HCT116 (cell line): ENCODE measurements at regions not wholly inside any gene's neighbourhood (a gene's known extent, or its start where the extent isn't known, plus 50 kb on each side); places are given as distances from the start of the nearest gene placed in this dataset.

Source experiments
- ATAC-seq: fragments of 200-7000 bp; cut with Tn5 transposase; 2 replicates; pipeline ENCODE4 v1.9.1; 2020; ENCODE audit warnings: mild to moderate bottlenecking, moderate library complexity
- BruUV-seq: library from RNA; stranded (reverse); fragments of 400-500 nt; replicated peaks from 2 replicates; lab custom pipeline; 2021; lab: Mats Ljungman, UMichigan
- CTCF ChIA-PET: fragments of 300-600 bp; sonication (Branson Sonifier 250); formaldehyde crosslinking; loops from one replicate; lab custom pipeline; 2021; ENCODE audit warnings: antibody characterized with exemption; lab: Charles Lee
- POLR2A ChIA-PET: fragments of 300-600, 350-600 bp; sonication (Branson Sonifier 250); formaldehyde crosslinking; loops from one replicate; lab custom pipeline; 2021; ENCODE audit warnings: antibody characterized with exemption; lab: Charles Lee
- RAD21 ChIA-PET, 2 experiments: fragments of 300-600 bp; sonication (Branson Sonifier 250); formaldehyde crosslinking; loops; one replicate each; lab custom pipeline; 2023; ENCODE audit warnings: low total read pairs in 2 of 2; ENCODE audit not compliant: uncharacterized antibody in 2 of 2, unreplicated experiment in 2 of 2, low non-redundant PET in 1 of 2; lab: Charles Lee
- DNase-seq: peaks from one replicate; pipeline ENCODE4 v3.0.0-alpha.2; 2010; ENCODE audit warnings: low read depth, low spot score
- H2AFZ ChIP-seq: fragments of 200-600 bp; shearing (Covaris generic), sonication (generic); 2 replicates; pipeline ENCODE4 v1.6.1; 2017; ENCODE audit warnings: low read depth, mixed run types, mixed read lengths, antibody characterized with exemption, low read length; ENCODE audit not compliant: poor library complexity, severe bottlenecking
- H3K27ac ChIP-seq: 2 replicates; pipeline ENCODE4 v1.5.1; 2012; ENCODE audit warnings: low read depth, low read length
- H3K27me3 ChIP-seq: fragments of 200-600 bp; sonication (generic); 2 replicates; pipeline ENCODE4 v1.6.1; 2016; ENCODE audit warnings: mixed run types, low read length, mixed read lengths; ENCODE audit not compliant: insufficient read depth
- H3K36me3 ChIP-seq, 2 experiments: fragments of 200-500 bp in 1 of 2; fragments of 200-600 bp in 1 of 2; sonication (Bioruptor generic) in 1 of 2; sonication (generic) in 1 of 2; 2 replicates each; pipeline versions ENCODE4 v1.5.1 to v1.6.1; 2014 to 2016; ENCODE audit warnings: low read length in 2 of 2, inconsistent platforms in 1 of 2, mixed read lengths in 1 of 2, mixed run types in 1 of 2; ENCODE audit not compliant: insufficient read depth in 2 of 2, control insufficient read depth in 1 of 2
- H3K4me1 ChIP-seq, 2 experiments: fragments of 200-600 bp in 1 of 2; sonication (generic) in 1 of 2; 2 replicates each; pipeline versions ENCODE4 v1.5.1 to v1.6.1; 2012 to 2017; ENCODE audit warnings: low read length in 2 of 2, inconsistent platforms in 1 of 2, mild to moderate bottlenecking in 1 of 2, mixed read lengths in 1 of 2, mixed run types in 1 of 2, moderate library complexity in 1 of 2; ENCODE audit not compliant: insufficient read depth in 2 of 2, control insufficient read depth in 1 of 2
- H3K4me2 ChIP-seq: fragments of 200-600 bp; sonication (generic); 2 replicates; pipeline ENCODE4 v1.6.1; 2017; ENCODE audit warnings: mixed run types, low read length, mixed read lengths
- H3K4me3 ChIP-seq, 2 experiments: fragments of 200-600 bp in 1 of 2; sonication (generic) in 1 of 2; replicated peaks in 1 of 2; 2 replicates each; pipeline ENCODE4 v1.5.1; 2011 to 2016; ENCODE audit warnings: low read length in 2 of 2, control low read depth in 1 of 2, low read depth in 1 of 2, mild to moderate bottlenecking in 1 of 2, mixed read lengths in 1 of 2, mixed run types in 1 of 2
- H3K79me2 ChIP-seq: fragments of 200-600 bp; sonication (generic); 2 replicates; pipeline ENCODE4 v1.6.1; 2017; ENCODE audit warnings: mild to moderate bottlenecking, mixed run types, low read length, moderate library complexity, mixed read lengths; ENCODE audit not compliant: insufficient read depth
- H3K9ac ChIP-seq: fragments of 200-600 bp; sonication (generic); 2 replicates; pipeline ENCODE4 v1.6.1; 2016; ENCODE audit warnings: low read length, mixed read lengths
- H3K9me2 ChIP-seq: fragments of 200-600 bp; sonication (generic), shearing (Covaris generic); 2 replicates; pipeline ENCODE4 v1.6.1; 2017; ENCODE audit warnings: mixed run types, mild to moderate bottlenecking, moderate library complexity; ENCODE audit not compliant: insufficient read depth
- H3K9me3 ChIP-seq, 2 experiments: fragments of 200-500 bp in 1 of 2; fragments of 200-600 bp in 1 of 2; sonication (Bioruptor generic) in 1 of 2; sonication (generic) in 1 of 2; 2 replicates each; pipeline ENCODE4 v1.6.1; 2014 to 2017; ENCODE audit warnings: low read length in 2 of 2, mixed read lengths in 2 of 2, inconsistent platforms in 1 of 2, low read depth in 1 of 2, mild to moderate bottlenecking in 1 of 2, mixed run types in 1 of 2, moderate library complexity in 1 of 2; ENCODE audit not compliant: control insufficient read depth in 1 of 2, insufficient read depth in 1 of 2
- H4K20me1 ChIP-seq: fragments of 200-600 bp; sonication (generic), shearing (Covaris generic); 2 replicates; pipeline ENCODE4 v1.6.1; 2017; ENCODE audit warnings: mixed run types, mild to moderate bottlenecking, moderate library complexity; ENCODE audit not compliant: insufficient read depth
- CBX3 ChIP-seq: IDR thresholded peaks from 2 replicates; pipeline ENCODE4 v1.6.1; 2012; ENCODE audit warnings: low read depth
- CEBPB ChIP-seq: IDR thresholded peaks from 2 replicates; pipeline ENCODE4 v1.6.1; 2012; ENCODE audit warnings: low read depth
- EZH2 ChIP-seq: fragments of 200-600 bp; sonication (generic); IDR thresholded peaks from 2 replicates; pipeline ENCODE4 v1.6.1; 2017; ENCODE audit warnings: antibody characterized with exemption, mixed run types
- FOSL1 ChIP-seq: IDR thresholded peaks from 2 replicates; pipeline ENCODE4 v1.6.1; 2012; ENCODE audit warnings: low read depth
- MAX ChIP-seq: IDR thresholded peaks from 2 replicates; pipeline ENCODE4 v1.6.1; 2012
- RAD21 ChIP-seq: IDR thresholded peaks from 2 replicates; pipeline ENCODE4 v1.6.1; 2012; ENCODE audit warnings: low read depth, mild to moderate bottlenecking
- SIN3A ChIP-seq: IDR thresholded peaks from 2 replicates; pipeline ENCODE4 v1.6.1; 2012; ENCODE audit warnings: low read depth
- SP1 ChIP-seq: IDR thresholded peaks from 2 replicates; pipeline ENCODE4 v1.6.1; 2012; ENCODE audit warnings: low read depth
- SRF ChIP-seq: IDR thresholded peaks from 2 replicates; pipeline ENCODE4 v1.6.1; 2012; ENCODE audit warnings: low read depth
- TCF7L2 ChIP-seq: IDR thresholded peaks from 2 replicates; pipeline ENCODE4 v1.7.0; 2011; ENCODE audit warnings: borderline replicate concordance, inconsistent platforms; ENCODE audit not compliant: insufficient read depth, insufficient read length; ENCODE audit errors: extremely low read depth
- YY1 ChIP-seq: IDR thresholded peaks from 2 replicates; pipeline ENCODE4 v1.6.1; 2011; ENCODE audit warnings: low read length, low read depth, moderate library complexity, mild to moderate bottlenecking; ENCODE audit not compliant: insufficient replicate concordance; ENCODE audit errors: extremely low read depth
- ZFX ChIP-seq: fragments of 450-650 bp; IDR thresholded peaks from 2 replicates; pipeline ENCODE4 v1.6.1; 2017
- intact Hi-C: fragments of 100-400 bp; cut with micrococcal nuclease; formaldehyde crosslinking; loops from 2 replicates; pipeline ENCODE4 v1.10.0; 2022
- TF ChIP-seq, protein P1 (sequence below), 3 experiments: fragments of 200-600 bp in 1 of 3; sonication (generic) in 1 of 3; IDR thresholded peaks in 2 of 3; conservative IDR thresholded peaks in 1 of 3; 2 replicates each; pipeline ENCODE4 v1.5.1; 2012 to 2017; ENCODE audit warnings: low read depth in 2 of 3, low read length in 2 of 3, antibody characterized with exemption in 1 of 3, borderline replicate concordance in 1 of 3, control low read depth in 1 of 3, mild to moderate bottlenecking in 1 of 3, mixed read lengths in 1 of 3, mixed run types in 1 of 3, moderate library complexity in 1 of 3; ENCODE audit not compliant: insufficient read depth in 1 of 3
- TF ChIP-seq, protein P2 (sequence below): IDR thresholded peaks from 2 replicates; pipeline ENCODE4 v1.6.1; 2012; ENCODE audit warnings: low read depth

DNA sequence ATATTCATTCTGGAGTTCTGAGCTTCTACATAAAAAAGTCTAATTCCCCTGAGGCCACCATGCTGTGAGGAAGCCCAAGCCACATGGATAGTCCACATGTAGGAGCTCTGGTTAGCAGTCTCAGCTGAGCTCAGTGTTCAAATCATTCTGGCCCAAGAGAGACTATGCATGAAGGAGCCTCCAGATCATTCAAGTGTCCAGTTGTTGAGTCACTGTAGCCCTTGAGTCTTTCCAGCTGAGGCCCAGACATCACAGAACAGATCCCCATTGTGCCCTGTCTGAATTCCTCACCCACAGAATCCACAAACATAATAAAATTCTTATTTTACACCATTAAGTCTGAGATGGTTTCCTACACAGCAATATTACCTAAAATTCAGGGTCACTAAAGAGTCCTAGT, 107.0 kb upstream of the NGF start:
- Histone ChIP-seq H3K9me2 (no peaks in the 10 kb centered on the region), H4K20me1 (no peaks in the 10 kb centered on the region), H3K9me3 (no peaks in the 10 kb centered on the region), H3K79me2 (no peaks in the 10 kb centered on the region), H2AFZ (no peak overlapping the region), H3K27me3 (no peaks in the 10 kb centered on the region), H3K27ac (no peak overlapping the region), H3K36me3 (no peaks in the 10 kb centered on the region), H3K4me3 (no peak overlapping the region), H3K4me2 (no peak overlapping the region), H3K9ac (no peak overlapping the region), H3K4me1 (no peaks in the 10 kb centered on the region)
- BruUV-seq: no TSS peak
- no peak for TF ChIP-seq CEBPB
- TF ChIP-seq SIN3A: no peak
- no peak for TF ChIP-seq YY1
- TF ChIP-seq EZH2: no peak
- no peak for TF ChIP-seq RAD21
- no peak for TF ChIP-seq SP1
- intact Hi-C loops: no loop called here
- POLR2A ChIA-PET: no interaction called here
- CTCF ChIA-PET: no interaction called here
- no peak for DNase-seq
- ATAC-seq: no peak
- RAD21 ChIA-PET: no interaction called here

DNA sequence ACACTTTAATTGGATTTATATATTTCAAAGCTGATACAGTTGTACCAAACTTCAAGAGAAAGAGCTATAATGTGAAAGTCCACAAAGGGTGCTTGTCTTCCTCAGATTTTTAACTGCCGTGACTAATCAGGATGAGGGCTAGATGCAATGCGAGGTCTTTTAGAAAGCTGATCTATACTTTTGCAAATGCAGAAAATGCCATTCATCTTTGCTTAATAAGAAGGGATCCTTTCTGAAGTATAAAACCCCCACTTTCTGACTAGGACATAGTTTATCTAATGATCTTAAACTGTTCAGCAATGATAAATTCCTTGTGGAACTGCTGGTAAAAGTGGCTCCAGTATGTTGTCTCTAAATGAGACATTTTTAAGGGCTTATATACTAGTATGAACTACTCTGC, 102.7 kb upstream of the NGF start:
- RAD21 ChIA-PET: no interaction called here
- Histone ChIP-seq H4K20me1 (no peaks in the 10 kb centered on the region), H3K79me2 (no peaks in the 10 kb centered on the region), H3K27me3 (no peaks in the 10 kb centered on the region), H3K4me3 (no peak overlapping the region), H3K9me3 (no peaks in the 10 kb centered on the region), H3K9ac (no peak overlapping the region), H3K36me3 (no peaks in the 10 kb centered on the region), H3K4me1 (no peaks in the 10 kb centered on the region), H3K9me2 (no peaks in the 10 kb centered on the region), H2AFZ (no peak overlapping the region), H3K4me2 (no peak overlapping the region), H3K27ac (no peak overlapping the region)
- CTCF ChIA-PET: no interaction called here
- BruUV-seq: no TSS peak
- POLR2A ChIA-PET: no interaction called here
- no peak for ATAC-seq
- intact Hi-C loops: no loop called here
- DNase-seq: no peak
- TF ChIP-seq CBX3 (no peak), TCF7L2 (no peak), FOSL1 (no peak), MAX (no peak), ZFX (no peak), CEBPB (no peak), SRF (no peak)
- TF ChIP-seq, protein P1, sequence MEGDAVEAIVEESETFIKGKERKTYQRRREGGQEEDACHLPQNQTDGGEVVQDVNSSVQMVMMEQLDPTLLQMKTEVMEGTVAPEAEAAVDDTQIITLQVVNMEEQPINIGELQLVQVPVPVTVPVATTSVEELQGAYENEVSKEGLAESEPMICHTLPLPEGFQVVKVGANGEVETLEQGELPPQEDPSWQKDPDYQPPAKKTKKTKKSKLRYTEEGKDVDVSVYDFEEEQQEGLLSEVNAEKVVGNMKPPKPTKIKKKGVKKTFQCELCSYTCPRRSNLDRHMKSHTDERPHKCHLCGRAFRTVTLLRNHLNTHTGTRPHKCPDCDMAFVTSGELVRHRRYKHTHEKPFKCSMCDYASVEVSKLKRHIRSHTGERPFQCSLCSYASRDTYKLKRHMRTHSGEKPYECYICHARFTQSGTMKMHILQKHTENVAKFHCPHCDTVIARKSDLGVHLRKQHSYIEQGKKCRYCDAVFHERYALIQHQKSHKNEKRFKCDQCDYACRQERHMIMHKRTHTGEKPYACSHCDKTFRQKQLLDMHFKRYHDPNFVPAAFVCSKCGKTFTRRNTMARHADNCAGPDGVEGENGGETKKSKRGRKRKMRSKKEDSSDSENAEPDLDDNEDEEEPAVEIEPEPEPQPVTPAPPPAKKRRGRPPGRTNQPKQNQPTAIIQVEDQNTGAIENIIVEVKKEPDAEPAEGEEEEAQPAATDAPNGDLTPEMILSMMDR (IDR thresholded peaks at IDR 0.05 in 2 of 3, conservative IDR thresholded peaks at IDR 0.05 in 1 of 3; ENCODE audit: borderline replicate concordance in 1 of 3, insufficient read depth in 1 of 3, low read depth in 2 of 3, low read length in 2 of 3): no peak
- TF ChIP-seq, protein P2, sequence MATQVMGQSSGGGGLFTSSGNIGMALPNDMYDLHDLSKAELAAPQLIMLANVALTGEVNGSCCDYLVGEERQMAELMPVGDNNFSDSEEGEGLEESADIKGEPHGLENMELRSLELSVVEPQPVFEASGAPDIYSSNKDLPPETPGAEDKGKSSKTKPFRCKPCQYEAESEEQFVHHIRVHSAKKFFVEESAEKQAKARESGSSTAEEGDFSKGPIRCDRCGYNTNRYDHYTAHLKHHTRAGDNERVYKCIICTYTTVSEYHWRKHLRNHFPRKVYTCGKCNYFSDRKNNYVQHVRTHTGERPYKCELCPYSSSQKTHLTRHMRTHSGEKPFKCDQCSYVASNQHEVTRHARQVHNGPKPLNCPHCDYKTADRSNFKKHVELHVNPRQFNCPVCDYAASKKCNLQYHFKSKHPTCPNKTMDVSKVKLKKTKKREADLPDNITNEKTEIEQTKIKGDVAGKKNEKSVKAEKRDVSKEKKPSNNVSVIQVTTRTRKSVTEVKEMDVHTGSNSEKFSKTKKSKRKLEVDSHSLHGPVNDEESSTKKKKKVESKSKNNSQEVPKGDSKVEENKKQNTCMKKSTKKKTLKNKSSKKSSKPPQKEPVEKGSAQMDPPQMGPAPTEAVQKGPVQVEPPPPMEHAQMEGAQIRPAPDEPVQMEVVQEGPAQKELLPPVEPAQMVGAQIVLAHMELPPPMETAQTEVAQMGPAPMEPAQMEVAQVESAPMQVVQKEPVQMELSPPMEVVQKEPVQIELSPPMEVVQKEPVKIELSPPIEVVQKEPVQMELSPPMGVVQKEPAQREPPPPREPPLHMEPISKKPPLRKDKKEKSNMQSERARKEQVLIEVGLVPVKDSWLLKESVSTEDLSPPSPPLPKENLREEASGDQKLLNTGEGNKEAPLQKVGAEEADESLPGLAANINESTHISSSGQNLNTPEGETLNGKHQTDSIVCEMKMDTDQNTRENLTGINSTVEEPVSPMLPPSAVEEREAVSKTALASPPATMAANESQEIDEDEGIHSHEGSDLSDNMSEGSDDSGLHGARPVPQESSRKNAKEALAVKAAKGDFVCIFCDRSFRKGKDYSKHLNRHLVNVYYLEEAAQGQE: no peak
